NCI-H226 (cell line): ENCODE measurements at regions not wholly inside any gene's neighbourhood (a gene's known extent, or its start where the extent isn't known, plus 50 kb on each side); places are given as distances from the start of the nearest gene placed in this dataset.
"Not testable (repeated sequence)": the region's sequence is repeated elsewhere in the genome, so short reads cannot be mapped to it uniquely, and the experiment has no call there.

ENCODE experiments used
- DNase-seq: peaks from one replicate; pipeline ENCODE4 v3.0.0-alpha.2; 2015

- DNase-seq: no peak
These were observed 62.7 kb upstream of the VIPR2 start for GRCh38 chr7:159207393-159207792.

DNA sequence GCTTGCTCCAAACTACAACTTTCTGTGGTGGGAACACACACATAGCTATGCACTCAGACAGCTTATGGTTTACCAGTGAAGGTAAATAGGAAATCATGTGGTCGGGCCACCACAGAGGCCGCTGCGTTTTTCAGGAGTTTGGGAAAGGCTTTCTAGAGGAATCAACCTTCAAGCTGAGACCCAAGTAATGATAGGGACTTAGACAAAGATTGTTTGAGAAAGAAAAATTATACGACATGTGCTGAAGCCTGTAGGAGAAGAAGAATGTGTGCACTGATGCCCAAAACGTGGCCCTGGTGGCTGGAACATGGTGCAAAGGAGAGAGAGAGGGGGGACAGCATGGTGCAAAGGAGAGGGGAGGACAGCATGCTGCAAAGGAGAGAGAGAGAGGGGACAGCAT is 61.2 kb upstream of the VIPR2 start:
- no peak for DNase-seq

- no peak for DNase-seq
These were observed 60.0 kb upstream of the VIPR2 start for GRCh38 chr7:159204664-159205063.

DNA sequence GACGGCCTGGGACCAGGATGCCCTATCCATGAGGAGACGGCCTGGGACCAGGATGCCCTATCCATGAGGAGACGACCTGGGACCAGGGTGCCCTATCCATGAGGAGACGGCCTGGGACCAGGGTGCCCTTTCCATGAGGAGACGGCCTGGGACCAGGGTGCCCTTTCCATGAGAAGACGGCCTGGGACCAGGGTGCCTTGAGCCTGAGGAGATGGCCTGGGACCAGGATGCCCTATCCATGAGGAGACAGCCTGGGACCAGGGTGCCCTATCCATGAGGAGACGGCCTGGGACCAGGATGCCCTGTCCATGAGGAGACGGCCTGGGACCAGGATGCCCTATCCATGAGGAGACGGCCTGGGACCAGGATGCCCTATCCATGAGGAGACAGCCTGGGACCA is 58.6 kb upstream of the VIPR2 start:
- DNase-seq: not testable (repeated sequence)

DNA sequence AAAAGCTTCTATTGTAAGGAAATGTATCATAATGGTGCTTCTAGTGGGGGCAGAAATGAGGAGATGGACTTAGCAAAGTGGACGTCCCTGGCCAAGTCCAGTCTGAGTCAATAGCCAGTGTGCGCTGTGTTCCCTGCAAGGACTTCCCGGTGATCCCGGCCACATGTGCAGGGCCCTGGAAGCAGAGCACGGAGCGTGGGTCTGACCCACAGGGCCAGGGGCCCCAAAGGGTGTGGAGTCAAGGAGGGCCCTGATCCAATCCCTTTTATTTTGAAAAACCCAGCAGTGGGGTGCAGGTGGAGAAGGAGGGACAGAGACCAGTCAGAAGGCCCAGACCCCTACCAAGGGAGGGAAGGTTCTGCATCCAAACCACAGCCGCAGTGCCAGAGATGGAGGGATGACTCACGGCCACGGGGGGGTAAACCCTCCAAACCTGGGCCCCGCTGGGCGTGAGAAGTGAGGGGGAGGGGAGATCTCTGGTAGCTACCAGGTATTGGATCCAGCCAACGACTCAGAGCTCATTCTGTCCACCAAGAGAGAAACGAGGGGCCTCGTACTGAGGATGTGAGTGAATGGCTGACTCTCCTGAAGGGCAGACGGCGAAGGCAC is 57.2 kb upstream of the VIPR2 start:
- no peak for DNase-seq

GRCh38 chr7:159200421-159200820 is 55.8 kb upstream of the VIPR2 start:
- no peak for DNase-seq

GRCh38 chr7:159198016-159198724 is 53.5 kb upstream of the VIPR2 start:
- DNase-seq: no peak

GRCh38 chr7:159197066-159197975 is 52.7 kb upstream of the VIPR2 start:
- no peak for DNase-seq

DNA sequence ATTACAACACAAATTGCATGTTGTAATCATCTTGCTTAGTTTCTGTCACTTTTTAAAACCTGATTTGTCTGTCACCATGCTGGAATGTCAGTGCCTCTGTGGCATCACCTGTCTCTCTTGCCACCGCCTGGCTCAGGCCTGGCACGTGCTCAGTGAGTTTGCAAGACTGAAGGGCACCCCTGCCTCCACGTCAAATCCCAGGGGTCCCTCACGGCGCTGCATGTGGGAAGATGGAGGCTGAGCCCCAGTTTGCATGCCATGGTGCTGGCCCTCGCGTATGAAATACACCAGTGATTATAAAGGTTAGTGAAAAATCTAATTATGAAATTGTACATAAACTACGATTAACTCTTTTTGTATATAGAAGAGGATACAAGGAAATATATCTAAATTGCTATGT is 51.9 kb upstream of the VIPR2 start:
- no peak for DNase-seq

GRCh38 chr7:159195946-159196345 is 51.3 kb upstream of the VIPR2 start:
- no peak for DNase-seq
